ENCODE measurements at regions not wholly inside any gene's neighbourhood (a gene's known extent, or its start where the extent isn't known, plus 50 kb on each side); places are given as distances from the start of the nearest gene placed in this dataset.
"Not testable (repeated sequence)": the region's sequence is repeated elsewhere in the genome, so short reads cannot be mapped to it uniquely, and the experiment has no call there.

DNA sequence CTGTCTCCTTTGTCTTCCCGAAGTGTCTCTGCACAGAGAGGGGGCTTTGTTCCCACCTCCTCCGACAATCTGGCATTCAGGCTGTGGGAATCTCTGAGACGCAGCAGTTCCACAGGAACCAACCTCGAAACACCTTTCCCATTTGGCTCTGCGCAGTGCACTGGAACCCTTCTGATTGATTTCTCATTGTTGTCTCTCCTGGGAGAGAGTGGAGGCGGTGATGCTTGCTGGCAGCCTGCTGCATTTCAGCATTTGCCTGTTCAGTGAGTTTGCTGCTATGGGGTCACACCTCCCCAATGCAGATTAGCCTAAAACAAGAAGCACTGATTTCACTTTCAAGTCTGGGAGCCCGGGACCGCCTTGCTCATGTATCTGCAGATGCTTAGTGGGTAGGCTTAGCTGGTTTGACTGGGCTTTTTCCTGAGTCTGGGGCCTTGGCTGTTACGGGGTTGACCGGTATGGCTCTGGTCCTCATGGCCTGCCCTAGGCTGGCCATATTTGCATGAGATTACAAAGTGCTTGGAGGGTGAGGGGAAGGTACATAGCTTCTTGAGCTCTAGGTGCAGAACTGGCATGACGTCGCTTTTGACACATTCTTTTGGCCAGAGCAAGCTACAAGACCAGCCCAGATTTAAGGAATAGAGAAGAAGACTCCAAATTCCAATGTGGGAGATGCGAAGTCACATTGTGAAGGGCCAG is 695.3 kb downstream of the PTPRU start:
- no peaks in the 10 kb centered on the region for H3K36me3 Mint-ChIP-seq (ENCODE audit: low read depth)
- H3K9me3 Mint-ChIP-seq: no peaks in the 10 kb centered on the region
- H3K4me1 Mint-ChIP-seq: no peaks in the 10 kb centered on the region
- DNase-seq: no peak
- ChIA-PET CTCF (no interaction called here), POLR2A (no interaction called here)
- no peak overlapping the region for H3K27ac Mint-ChIP-seq
- no peaks in the 10 kb centered on the region for H3K27me3 Mint-ChIP-seq
- no peak overlapping the region for H3K4me3 Mint-ChIP-seq

DNA sequence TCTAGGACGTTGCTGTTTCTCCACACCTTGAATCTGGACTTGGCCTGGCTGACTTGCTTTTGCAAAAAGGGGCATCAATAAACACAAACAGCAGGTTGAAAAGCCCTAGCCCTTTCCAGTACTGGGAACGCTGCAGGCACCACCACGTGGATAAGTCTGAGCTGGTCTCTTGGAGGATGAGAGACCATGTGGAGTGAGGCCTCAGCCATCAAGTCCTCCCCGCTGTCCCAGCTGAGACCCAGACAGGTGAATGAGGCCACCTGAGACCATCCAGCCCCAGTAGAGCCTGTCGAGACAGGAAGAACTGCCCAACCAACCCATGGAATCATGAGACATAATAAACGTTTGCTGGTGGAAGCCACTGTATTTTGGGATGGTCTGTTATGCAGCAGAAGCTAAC is 688.7 kb downstream of the PTPRU start:
- ChIA-PET CTCF (no interaction called here), POLR2A (no interaction called here)
- no peaks in the 10 kb centered on the region for H3K36me3 Mint-ChIP-seq (ENCODE audit: low read depth)
- H3K4me1 Mint-ChIP-seq: no peaks in the 10 kb centered on the region
- H3K27ac Mint-ChIP-seq: no peak overlapping the region
- peaks cover 3% of the 10 kb centered on the region for H3K27me3 Mint-ChIP-seq
- H3K4me3 Mint-ChIP-seq: no peak overlapping the region
- DNase-seq: no peak
- no peaks in the 10 kb centered on the region for H3K9me3 Mint-ChIP-seq

DNA sequence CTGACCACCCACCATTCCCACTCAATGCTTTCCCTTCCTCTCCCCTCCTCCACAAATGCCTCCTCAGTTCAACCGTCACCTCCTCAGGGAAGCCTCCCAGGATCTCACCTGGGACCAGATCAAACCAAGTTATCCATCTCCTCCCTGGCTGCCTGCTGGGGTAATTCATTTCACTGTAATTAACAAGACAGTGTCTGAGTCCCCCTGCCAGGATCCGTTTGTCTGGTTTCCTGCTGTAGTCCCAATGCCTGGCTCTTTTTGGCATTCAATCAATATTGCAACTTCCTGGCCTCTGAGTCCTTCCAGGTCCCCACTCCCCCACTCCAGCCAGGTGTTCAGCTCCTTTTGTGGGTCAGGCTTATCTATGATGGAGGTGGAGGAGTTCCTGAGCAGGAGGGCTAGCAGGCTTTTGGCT is 687.7 kb downstream of the PTPRU start:
- Mint-ChIP-seq H3K4me1 (no peaks in the 10 kb centered on the region), H3K27ac (no peak overlapping the region), H3K36me3 (ENCODE audit: low read depth) (no peaks in the 10 kb centered on the region), H3K27me3 (peaks cover 3% of the 10 kb centered on the region), H3K4me3 (no peak overlapping the region), H3K9me3 (no peaks in the 10 kb centered on the region)
- CTCF ChIA-PET: no interaction called here
- POLR2A ChIA-PET: no interaction called here
- no peak for DNase-seq

DNA sequence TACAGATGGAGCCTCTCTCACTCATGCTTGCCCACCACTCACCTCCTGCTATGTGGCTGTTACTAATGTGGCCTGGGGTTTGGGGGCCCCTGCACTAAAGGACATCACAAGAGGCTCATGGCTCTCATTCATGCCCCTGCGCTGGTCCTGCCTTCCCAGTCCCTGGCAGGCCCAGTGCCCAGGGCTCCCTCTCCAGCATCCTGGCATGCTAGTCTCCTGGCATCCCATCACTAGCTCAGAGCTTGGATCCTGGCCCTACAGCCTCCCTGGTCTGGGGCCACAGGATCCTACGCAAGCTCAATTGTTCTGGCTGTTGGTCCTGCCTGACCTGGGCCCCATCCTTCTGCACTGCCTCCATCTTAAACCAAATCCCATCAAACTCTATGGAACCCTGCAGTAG is 685.4 kb downstream of the PTPRU start:
- no peak overlapping the region for H3K4me3 Mint-ChIP-seq
- H3K4me1 Mint-ChIP-seq: no peaks in the 10 kb centered on the region
- H3K36me3 Mint-ChIP-seq (ENCODE audit: low read depth): no peaks in the 10 kb centered on the region
- ChIA-PET CTCF (interaction anchor here (0.5 kb wide), 1 partner anchor 170 kb away, joined by 3 read pairs; no protein-coding TSS in a partner anchor), POLR2A (no interaction called here)
- H3K27ac Mint-ChIP-seq: no peak overlapping the region
- no peak for DNase-seq
- peaks cover 3% of the 10 kb centered on the region for H3K27me3 Mint-ChIP-seq
- no peaks in the 10 kb centered on the region for H3K9me3 Mint-ChIP-seq

DNA sequence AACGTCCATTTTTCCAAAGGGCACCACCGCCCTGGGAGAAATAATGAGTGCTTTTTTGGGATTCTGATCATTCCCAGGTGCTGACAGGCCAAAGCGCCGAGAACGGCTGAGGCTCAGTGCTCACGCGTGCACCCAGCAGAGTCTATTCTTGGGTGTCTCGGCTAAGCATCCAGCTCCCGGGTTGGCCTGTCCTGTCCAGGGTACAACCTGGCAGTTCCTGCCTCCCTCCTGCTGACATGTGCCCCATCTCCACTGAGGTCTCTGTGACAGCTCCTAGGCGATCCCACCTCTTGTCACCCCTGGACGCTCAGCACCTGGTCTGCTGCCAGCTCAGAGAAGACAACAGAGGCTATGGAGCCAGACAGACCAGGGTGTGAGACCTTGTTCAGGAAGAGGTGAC is 684.5 kb downstream of the PTPRU start:
- no peaks in the 10 kb centered on the region for H3K36me3 Mint-ChIP-seq (ENCODE audit: low read depth)
- no peaks in the 10 kb centered on the region for H3K4me1 Mint-ChIP-seq
- no peak for DNase-seq
- H3K9me3 Mint-ChIP-seq: no peaks in the 10 kb centered on the region
- H3K4me3 Mint-ChIP-seq: no peak overlapping the region
- ChIA-PET CTCF (no interaction called here), POLR2A (no interaction called here)
- peaks cover 3% of the 10 kb centered on the region for H3K27me3 Mint-ChIP-seq
- H3K27ac Mint-ChIP-seq: no peak overlapping the region

DNA sequence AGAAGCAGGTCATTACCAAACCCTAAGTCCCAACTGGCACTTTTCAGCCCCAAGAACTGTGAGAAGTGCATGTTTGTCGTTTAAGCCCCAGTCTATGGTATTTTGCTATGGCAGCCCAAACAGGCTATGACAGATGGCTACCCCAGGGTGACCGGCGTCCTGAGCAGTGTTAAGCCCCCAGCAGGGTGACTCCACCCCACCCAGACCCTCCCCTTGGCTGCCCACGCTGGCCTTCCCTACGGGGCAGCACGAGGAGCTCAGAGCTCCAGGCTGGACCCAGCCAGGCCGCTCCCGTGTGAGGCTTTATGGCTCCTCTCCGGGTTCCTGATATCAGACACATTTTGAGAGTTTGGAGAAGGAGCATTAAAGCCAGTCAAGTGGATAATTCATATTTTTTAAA is 684.0 kb downstream of the PTPRU start:
- Mint-ChIP-seq H3K4me3 (no peak overlapping the region), H3K4me1 (no peaks in the 10 kb centered on the region), H3K9me3 (no peaks in the 10 kb centered on the region), H3K27me3 (peaks cover 3% of the 10 kb centered on the region), H3K27ac (no peak overlapping the region), H3K36me3 (ENCODE audit: low read depth) (no peaks in the 10 kb centered on the region)
- no peak for DNase-seq
- POLR2A ChIA-PET: no interaction called here
- CTCF ChIA-PET: no interaction called here

DNA sequence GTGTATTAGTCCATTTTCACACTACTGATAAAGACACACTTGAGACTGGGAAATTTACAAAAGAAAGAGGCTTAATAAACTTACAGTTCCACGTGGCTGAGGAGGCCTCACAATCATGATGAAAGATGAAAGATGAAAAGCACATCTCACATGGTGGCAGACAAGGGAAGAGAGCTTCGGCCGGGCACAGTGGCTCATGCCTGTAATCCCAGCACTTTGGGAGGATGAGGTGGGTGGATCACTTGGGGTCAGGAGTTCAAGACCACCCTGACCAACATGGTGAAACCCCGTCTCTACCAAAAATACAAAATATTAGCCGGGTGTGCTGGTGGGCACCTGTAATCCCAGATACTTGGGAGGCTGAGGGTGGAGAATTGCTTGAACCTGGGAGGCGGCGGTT is 682.7 kb downstream of the PTPRU start:
- H3K9me3 Mint-ChIP-seq; H3K36me3 Mint-ChIP-seq (ENCODE audit: low read depth); H3K4me3 Mint-ChIP-seq; H3K27ac Mint-ChIP-seq; H3K27me3 Mint-ChIP-seq; POLR2A ChIA-PET; H3K4me1 Mint-ChIP-seq; CTCF ChIA-PET; DNase-seq: not testable (repeated sequence)

DNA sequence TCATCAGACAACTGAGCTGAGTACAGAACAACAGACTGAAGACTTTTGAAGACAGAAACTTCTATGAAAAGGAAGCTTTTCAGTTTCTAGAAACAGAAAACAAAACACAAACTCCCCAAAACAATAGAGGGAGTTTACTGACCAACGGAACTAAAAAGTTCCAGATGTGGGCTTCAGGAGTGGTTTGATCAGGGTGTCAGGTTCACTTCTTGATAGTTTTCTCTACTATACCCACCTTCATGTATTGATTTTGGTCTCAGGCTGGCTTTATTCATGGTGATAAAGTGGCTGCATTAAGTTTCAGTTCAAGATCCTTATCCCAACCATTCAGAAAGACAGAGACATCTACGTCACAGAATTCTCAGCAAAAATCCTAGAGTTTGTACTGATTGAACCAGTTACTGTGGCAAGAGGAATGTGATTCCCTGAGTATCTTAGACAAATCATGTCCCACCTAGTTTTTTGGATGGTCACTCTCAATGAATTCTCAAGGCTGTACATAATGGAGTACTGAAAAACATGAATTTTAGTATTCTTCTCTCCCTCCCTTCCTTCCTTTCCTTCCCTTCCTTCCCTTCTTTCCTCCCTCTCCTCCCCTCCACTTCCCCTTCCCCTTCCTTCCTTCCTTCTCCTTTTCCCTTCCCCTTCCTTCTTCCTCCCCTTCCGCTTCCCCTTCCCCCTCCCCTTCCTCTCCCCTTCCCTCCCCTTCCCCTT is 680.5 kb downstream of the PTPRU start:
- no peaks in the 10 kb centered on the region for H3K36me3 Mint-ChIP-seq (ENCODE audit: low read depth)
- no peak overlapping the region for H3K4me3 Mint-ChIP-seq
- no peaks in the 10 kb centered on the region for H3K4me1 Mint-ChIP-seq
- ChIA-PET POLR2A (no interaction called here), CTCF (no interaction called here)
- DNase-seq: no peak
- H3K27me3 Mint-ChIP-seq: no peaks in the 10 kb centered on the region
- no peak overlapping the region for H3K27ac Mint-ChIP-seq
- no peaks in the 10 kb centered on the region for H3K9me3 Mint-ChIP-seq

DNA sequence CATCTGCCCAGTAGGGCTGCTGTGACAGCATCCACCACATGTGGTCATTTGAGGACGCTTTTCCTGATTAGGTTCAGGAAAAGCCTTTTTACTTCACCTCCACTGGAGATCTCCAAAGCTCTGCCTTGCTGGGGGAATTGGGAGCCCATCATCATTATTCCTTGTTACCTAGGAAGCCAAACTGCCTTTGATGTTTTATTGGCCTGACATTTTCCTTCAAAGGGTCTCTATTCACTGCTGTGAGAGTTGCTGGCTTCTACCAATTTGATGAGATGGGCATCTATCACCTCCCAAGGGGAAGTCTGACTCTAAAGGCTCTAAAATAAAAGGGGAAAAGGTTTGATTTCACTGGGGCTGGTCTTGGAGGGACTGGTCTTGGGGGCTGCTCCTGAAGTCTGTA is 678.6 kb downstream of the PTPRU start:
- no peak overlapping the region for H3K4me3 Mint-ChIP-seq
- no peaks in the 10 kb centered on the region for H3K36me3 Mint-ChIP-seq (ENCODE audit: low read depth)
- no peak for DNase-seq
- H3K4me1 Mint-ChIP-seq: no peaks in the 10 kb centered on the region
- POLR2A ChIA-PET: no interaction called here
- no peak overlapping the region for H3K27ac Mint-ChIP-seq
- no peaks in the 10 kb centered on the region for H3K27me3 Mint-ChIP-seq
- CTCF ChIA-PET: no interaction called here
- no peaks in the 10 kb centered on the region for H3K9me3 Mint-ChIP-seq

DNA sequence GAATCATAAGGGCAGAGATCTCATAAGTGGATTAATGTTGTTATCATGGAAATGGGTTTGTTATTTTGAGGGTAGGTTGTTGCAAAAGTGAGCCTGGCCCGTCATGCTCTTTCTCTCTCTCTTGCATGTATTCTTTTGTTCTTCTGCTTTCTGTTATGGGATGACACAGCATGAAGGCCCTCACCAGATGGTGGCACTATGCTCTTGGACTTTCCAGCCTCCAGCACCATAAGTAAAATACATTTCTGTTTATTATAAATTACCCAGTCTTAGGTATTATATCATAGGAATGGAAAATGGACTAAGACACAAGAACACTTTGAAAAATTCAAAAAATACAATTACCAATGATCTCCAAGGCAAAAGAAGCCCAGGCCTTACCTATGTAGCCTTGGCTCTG is 676.1 kb downstream of the PTPRU start:
- no peak for DNase-seq
- no peaks in the 10 kb centered on the region for H3K4me1 Mint-ChIP-seq
- POLR2A ChIA-PET: no interaction called here
- CTCF ChIA-PET: interaction anchor here (0.6 kb wide), 1 partner anchor 24 kb away, joined by 5 read pairs; no protein-coding TSS in a partner anchor
- no peaks in the 10 kb centered on the region for H3K9me3 Mint-ChIP-seq
- no peaks in the 10 kb centered on the region for H3K36me3 Mint-ChIP-seq (ENCODE audit: low read depth)
- H3K4me3 Mint-ChIP-seq: no peak overlapping the region
- no peak overlapping the region for H3K27ac Mint-ChIP-seq
- H3K27me3 Mint-ChIP-seq: no peaks in the 10 kb centered on the region

DNA sequence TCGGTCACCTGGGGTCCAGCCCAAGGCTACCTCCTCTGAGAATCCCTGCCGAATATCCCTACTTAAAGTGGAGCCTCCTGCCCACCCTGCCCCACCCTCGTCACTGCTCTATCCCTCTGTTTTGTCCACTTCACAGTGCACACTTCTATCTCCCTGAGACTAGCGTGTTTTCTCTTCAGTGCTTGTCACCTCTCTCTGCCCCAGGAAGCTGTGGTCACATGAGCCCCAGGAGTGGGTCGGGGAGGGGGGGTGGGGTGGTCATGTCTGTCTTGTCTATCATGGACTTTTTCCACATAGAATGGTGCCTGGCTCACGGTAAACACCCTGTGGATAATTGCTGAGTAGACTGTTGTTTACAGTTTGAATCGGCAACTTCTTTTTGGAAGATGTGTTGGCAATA is 673.6 kb downstream of the PTPRU start:
- Mint-ChIP-seq H3K4me1 (no peaks in the 10 kb centered on the region), H3K4me3 (no peak overlapping the region), H3K27me3 (no peaks in the 10 kb centered on the region), H3K36me3 (ENCODE audit: low read depth) (no peaks in the 10 kb centered on the region), H3K27ac (no peak overlapping the region), H3K9me3 (no peaks in the 10 kb centered on the region)
- DNase-seq: no peak
- ChIA-PET CTCF (no interaction called here), POLR2A (no interaction called here)

DNA sequence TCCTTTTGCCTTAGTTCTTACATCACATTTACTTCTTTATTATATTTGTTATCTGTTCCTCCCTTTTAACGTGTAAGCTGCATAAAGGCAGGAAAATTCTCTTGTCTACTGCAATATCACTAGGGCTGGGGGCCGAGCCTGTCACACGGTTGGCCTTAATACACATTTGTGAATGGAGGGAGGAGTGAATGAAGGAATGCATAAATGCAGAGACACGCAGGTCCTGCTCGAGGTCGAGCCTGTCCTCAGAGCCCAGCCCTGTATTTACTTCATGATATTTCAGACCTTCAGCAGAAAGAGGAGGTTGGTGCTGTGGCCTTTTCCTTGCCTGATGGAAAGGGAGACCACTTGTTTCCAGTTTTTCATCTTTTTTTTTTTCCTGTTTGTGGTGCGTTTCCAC is 671.3 kb downstream of the PTPRU start:
- no peak overlapping the region for H3K4me3 Mint-ChIP-seq
- CTCF ChIA-PET: no interaction called here
- DNase-seq: no peak
- H3K27me3 Mint-ChIP-seq: peaks cover 4% of the 10 kb centered on the region
- POLR2A ChIA-PET: no interaction called here
- no peaks in the 10 kb centered on the region for H3K9me3 Mint-ChIP-seq
- no peaks in the 10 kb centered on the region for H3K4me1 Mint-ChIP-seq
- no peak overlapping the region for H3K27ac Mint-ChIP-seq
- H3K36me3 Mint-ChIP-seq (ENCODE audit: low read depth): no peaks in the 10 kb centered on the region

DNA sequence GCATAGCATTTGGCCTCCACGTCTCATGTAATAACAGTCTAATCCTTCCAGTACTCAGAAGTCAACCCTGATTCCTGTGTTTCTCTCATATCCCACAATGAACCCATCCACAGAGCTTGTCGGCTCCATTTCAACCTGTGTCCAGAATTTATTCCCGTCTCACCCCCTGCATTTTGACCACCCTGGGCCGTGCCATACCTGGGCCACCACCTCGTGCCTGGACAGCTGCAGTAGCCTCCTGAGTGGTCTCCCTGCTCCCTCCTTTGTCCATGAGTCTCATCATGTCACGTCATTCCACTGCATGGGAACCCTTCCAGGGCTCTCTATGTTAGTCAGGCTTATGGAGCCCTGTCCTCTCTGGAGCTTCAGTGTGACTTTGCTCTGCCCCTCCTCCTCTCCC is 670.6 kb downstream of the PTPRU start:
- H3K36me3 Mint-ChIP-seq (ENCODE audit: low read depth): no peaks in the 10 kb centered on the region
- ChIA-PET CTCF (no interaction called here), POLR2A (no interaction called here)
- no peak overlapping the region for H3K27ac Mint-ChIP-seq
- no peaks in the 10 kb centered on the region for H3K4me1 Mint-ChIP-seq
- H3K4me3 Mint-ChIP-seq: no peak overlapping the region
- H3K27me3 Mint-ChIP-seq: peaks cover 5% of the 10 kb centered on the region
- no peaks in the 10 kb centered on the region for H3K9me3 Mint-ChIP-seq
- no peak for DNase-seq

DNA sequence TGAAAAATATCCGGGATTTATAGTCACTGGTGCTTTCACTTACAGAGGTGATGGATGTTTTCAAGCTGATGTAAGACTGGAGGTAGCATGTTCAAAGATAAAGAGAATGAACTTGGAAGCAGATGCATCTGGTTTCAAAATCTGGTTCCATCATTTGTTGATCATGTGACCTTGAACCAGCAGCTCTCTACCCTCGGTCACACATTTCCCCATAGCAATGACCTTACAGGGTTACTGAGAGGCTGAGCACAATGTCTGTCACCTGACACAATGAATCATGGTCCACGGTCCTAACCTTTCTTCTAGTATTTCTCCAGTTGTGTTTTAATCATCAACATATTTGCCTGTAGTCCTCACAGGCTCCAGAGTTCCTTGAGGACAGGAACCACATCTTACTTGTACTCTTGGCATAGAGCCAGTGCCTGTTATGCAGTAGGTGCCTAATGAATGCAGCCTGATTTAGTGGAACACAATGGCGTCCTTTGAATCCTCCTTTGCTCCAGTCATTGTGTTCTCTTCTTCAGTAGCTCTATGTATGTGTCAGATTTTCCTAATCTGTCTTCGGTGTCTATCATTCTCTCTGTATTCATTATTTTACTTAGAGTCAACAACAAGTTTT is 667.3 kb downstream of the PTPRU start:
- POLR2A ChIA-PET: no interaction called here

More for the DNA sequence above, 667.3 kb downstream of the PTPRU start:
- DNase-seq: no peak
- no peaks in the 10 kb centered on the region for H3K36me3 Mint-ChIP-seq (ENCODE audit: low read depth)
- H3K27me3 Mint-ChIP-seq: peaks cover 9% of the 10 kb centered on the region
- H3K4me3 Mint-ChIP-seq: no peak overlapping the region
- CTCF ChIA-PET: interaction anchor here (1.6 kb wide), 1 partner anchor 8 kb away, joined by 3 read pairs; no protein-coding TSS in a partner anchor
- no peaks in the 10 kb centered on the region for H3K4me1 Mint-ChIP-seq
- H3K9me3 Mint-ChIP-seq: no peaks in the 10 kb centered on the region
- no peak overlapping the region for H3K27ac Mint-ChIP-seq
